Suprapubic skin (tissue), 4 donors: ENCODE measurements at regions not wholly inside any gene's neighbourhood (a gene's known extent, or its start where the extent isn't known, plus 50 kb on each side); places are given as distances from the start of the nearest gene placed in this dataset.
"Not testable (repeated sequence)": the region's sequence is repeated elsewhere in the genome, so short reads cannot be mapped to it uniquely, and the experiment has no call there.

Experiments
- DNase-seq, 2 donors: peaks; one replicate each; pipeline ENCODE4 v3.0.0-alpha.2; 2019; ENCODE audit warnings: low spot score in 2 of 2
- H3K27ac ChIP-seq: fragments of 200-600 bp; sonication (generic); one replicate; pipeline ENCODE4 v1.5.1; 2019
- H3K27me3 ChIP-seq: fragments of 200-600 bp; sonication (generic); one replicate; pipeline ENCODE4 v1.5.1; 2019
- H3K36me3 ChIP-seq: fragments of 200-600 bp; sonication (generic); one replicate; pipeline ENCODE4 v1.5.1; 2019
- H3K4me1 ChIP-seq: fragments of 200-600 bp; sonication (generic); one replicate; pipeline ENCODE4 v1.5.1; 2019
- H3K4me3 ChIP-seq: fragments of 200-600 bp; sonication (generic); one replicate; pipeline ENCODE4 v1.5.1; 2019; ENCODE audit warnings: mild to moderate bottlenecking
- H3K9me3 ChIP-seq: fragments of 200-600 bp; sonication (generic); one replicate; pipeline ENCODE4 v1.5.1; 2019
- CTCF ChIP-seq, 2 donors: fragments of 200-600 bp in 1 of 2; fragments of 450-650 bp in 1 of 2; sonication (generic) in 1 of 2; IDR thresholded peaks; one replicate each; pipeline ENCODE4 v1.5.1; 2016 to 2019; ENCODE audit warnings: antibody characterized with exemption in 2 of 2, mild to moderate bottlenecking in 1 of 2, moderate library complexity in 1 of 2
- EP300 ChIP-seq: sonication (generic); formaldehyde crosslinking; IDR thresholded peaks from one replicate; pipeline ENCODE4 v1.6.1; 2017; ENCODE audit warnings: antibody characterized with exemption
- POLR2A ChIP-seq, 2 donors: fragments of 450-650 bp; IDR thresholded peaks; one replicate each; pipeline ENCODE4 v1.6.1; 2017; ENCODE audit warnings: antibody characterized with exemption in 2 of 2, mild to moderate bottlenecking in 2 of 2, moderate library complexity in 2 of 2
- POLR2AphosphoS5 ChIP-seq, 3 donors: sonication (generic); formaldehyde crosslinking; IDR thresholded peaks; one replicate each; pipeline ENCODE4 v1.6.1; 2017; ENCODE audit warnings: antibody characterized with exemption in 3 of 3
- WGBS: methylation state at CpG from one replicate; pipeline ENCODE4 v1.1.5; 2018; 5-methylcytosine and 5-hydroxymethylcytosine counted together

GRCh38 chr16:13845232-13845631 lies 74.7 kb upstream of the ERCC4 start:
- no peaks in the 10 kb centered on the region for H3K36me3 ChIP-seq
- H3K4me1 ChIP-seq, result no peaks in the 10 kb centered on the region
- TF ChIP-seq POLR2A (IDR thresholded peaks at IDR 0.05), result no peak
- TF ChIP-seq EP300, result no peak
- TF ChIP-seq CTCF (IDR thresholded peaks at IDR 0.05), result no peak
- no peak for TF ChIP-seq POLR2AphosphoS5 (IDR thresholded peaks at IDR 0.05)
- H3K9me3 ChIP-seq, result no peaks in the 10 kb centered on the region
- no peaks in the 10 kb centered on the region for H3K27me3 ChIP-seq
- no peak overlapping the region for H3K4me3 ChIP-seq
- H3K27ac ChIP-seq, result no peak overlapping the region
- DNase-seq, result no peak
- 83% methylated on average over 2 of the region's 2 CpGs for WGBS

- no peaks in the 10 kb centered on the region for H3K36me3 ChIP-seq
- TF ChIP-seq POLR2A (IDR thresholded peaks at IDR 0.05) (no peak), EP300 (no peak), POLR2AphosphoS5 (IDR thresholded peaks at IDR 0.05) (no peak), CTCF (IDR thresholded peaks at IDR 0.05) (no peak)
- 64% methylated on average over 2 of the region's 2 CpGs for WGBS
- H3K4me1 ChIP-seq, result no peaks in the 10 kb centered on the region
- no peaks in the 10 kb centered on the region for H3K27me3 ChIP-seq
- no peak overlapping the region for H3K4me3 ChIP-seq
- no peak for DNase-seq
- H3K27ac ChIP-seq, result no peak overlapping the region
- H3K9me3 ChIP-seq, result no peaks in the 10 kb centered on the region
Measured at GRCh38 chr16:13848795-13849194, 71.2 kb upstream of the ERCC4 start.

GRCh38 chr16:13850173-13850572 lies 69.8 kb upstream of the ERCC4 start:
- not testable (repeated sequence) for H3K27me3 ChIP-seq, H3K27ac ChIP-seq, H3K4me3 ChIP-seq, H3K9me3 ChIP-seq, DNase-seq, H3K36me3 ChIP-seq, H3K4me1 ChIP-seq
- WGBS, result 81% methylated on average over 4 of the region's 4 CpGs

GRCh38 chr16:13852827-13853226 lies 67.1 kb upstream of the ERCC4 start:
- H3K27ac ChIP-seq, result no peak overlapping the region
- H3K4me3 ChIP-seq, result no peak overlapping the region
- no peaks in the 10 kb centered on the region for H3K27me3 ChIP-seq
- no peaks in the 10 kb centered on the region for H3K9me3 ChIP-seq
- H3K36me3 ChIP-seq, result no peaks in the 10 kb centered on the region
- 89% methylated on average over 5 of the region's 5 CpGs for WGBS
- no peaks in the 10 kb centered on the region for H3K4me1 ChIP-seq
- no peak for TF ChIP-seq POLR2AphosphoS5 (IDR thresholded peaks at IDR 0.05)
- DNase-seq, result no peak

- H3K4me3 ChIP-seq, result no peak overlapping the region
- TF ChIP-seq POLR2AphosphoS5 (IDR thresholded peaks at IDR 0.05) (no peak), EP300 (no peak), CTCF (IDR thresholded peaks at IDR 0.05) (no peak)
- H3K4me1 ChIP-seq, result no peaks in the 10 kb centered on the region
- H3K9me3 ChIP-seq, result no peaks in the 10 kb centered on the region
- no peak for DNase-seq
- no peak overlapping the region for H3K27ac ChIP-seq
- H3K36me3 ChIP-seq, result no peaks in the 10 kb centered on the region
- WGBS, result 72% methylated on average over 2 of the region's 2 CpGs
- peaks cover 4% of the 10 kb centered on the region for H3K27me3 ChIP-seq
Measured at GRCh38 chr16:13856398-13856797, 63.6 kb upstream of the ERCC4 start.

- DNase-seq, result no peak
- H3K27ac ChIP-seq, result no peak overlapping the region
- H3K9me3 ChIP-seq, result no peaks in the 10 kb centered on the region
- H3K27me3 ChIP-seq, result peaks cover 4% of the 10 kb centered on the region
- H3K4me3 ChIP-seq, result no peak overlapping the region
- no peaks in the 10 kb centered on the region for H3K4me1 ChIP-seq
- no peaks in the 10 kb centered on the region for H3K36me3 ChIP-seq
- TF ChIP-seq EP300 (no peak), POLR2AphosphoS5 (IDR thresholded peaks at IDR 0.05) (no peak), POLR2A (IDR thresholded peaks at IDR 0.05) (no peak), CTCF (IDR thresholded peaks at IDR 0.05) (no peak)
- WGBS, result 53% methylated on average over 7 of the region's 7 CpGs
Measured at GRCh38 chr16:13856811-13857511, 63.0 kb upstream of the ERCC4 start.
